HepG2 (cell line): ENCODE measurements at regions not wholly inside any gene's neighbourhood (a gene's known extent, or its start where the extent isn't known, plus 50 kb on each side); places are given as distances from the start of the nearest gene placed in this dataset.

Experiments
- ATAC-seq: fragments of 200-7000 bp; cut with Tn5 transposase; 3 replicates; pipeline ENCODE4 v1.9.1; 2020; ENCODE audit warnings: mild to moderate bottlenecking, moderate library complexity
- BruUV-seq: library from RNA; stranded (reverse); fragments of 400-500 nt; replicated peaks from 2 replicates; lab custom pipeline; 2021; lab: Mats Ljungman, UMichigan
- CTCF ChIA-PET: fragments of 300-600 bp; formaldehyde crosslinking; extraction: SDS; loops from one replicate; lab custom pipeline; 2021; ENCODE audit warnings: low total read pairs, inconsistent platforms, low intra/inter-chr PET ratio; lab: Yijun Ruan, JAX
- POLR2A ChIA-PET: fragments of 350-600 bp; sonication (Branson Sonifier 250); formaldehyde crosslinking; loops from one replicate; lab custom pipeline; 2020; ENCODE audit warnings: antibody characterized with exemption, inconsistent platforms; lab: Yijun Ruan, JAX
- DNase-seq: peaks from one replicate; pipeline ENCODE4 v3.0.0-alpha.2; 2015; ENCODE audit warnings: low spot score
- FAIRE-seq: peaks from 3 replicates; lab custom pipeline; 2011; peaks lifted over from hg19 to GRCh38; lab: Jason Lieb, UNC
- H2AFZ ChIP-seq: one replicate; pipeline ENCODE4 v1.6.1; 2011; ENCODE audit warnings: low read length, inconsistent platforms
- H3K27ac ChIP-seq: fragments of 300-600 bp; 3 replicates; pipeline ENCODE4 v1.8.0; 2011; ENCODE audit warnings: mixed run types, mild to moderate bottlenecking, mixed read lengths, low read length, inconsistent platforms; ENCODE audit not compliant: insufficient read depth; ENCODE audit errors: extremely low read length
- H3K27me3 ChIP-seq, 2 experiments: fragments of 200-600 bp in 1 of 2; 2 replicates in 1 of 2; 3 replicates in 1 of 2; pipeline versions ENCODE4 v1.6.0 to v1.8.0; 2011; ENCODE audit warnings: low read length in 2 of 2, mild to moderate bottlenecking in 2 of 2, moderate library complexity in 2 of 2, inconsistent platforms in 1 of 2; ENCODE audit not compliant: insufficient read depth in 2 of 2, control insufficient read depth in 1 of 2
- H3K36me3 ChIP-seq, 2 experiments: fragments of 200-600 bp in 1 of 2; replicated peaks in 1 of 2; 2 replicates in 1 of 2; 3 replicates in 1 of 2; pipeline versions ENCODE4 v1.5.1 to v1.8.0; 2011; ENCODE audit warnings: low read length in 2 of 2, inconsistent platforms in 1 of 2; ENCODE audit not compliant: insufficient read depth in 2 of 2, control insufficient read depth in 1 of 2
- H3K4me1 ChIP-seq: 2 replicates; pipeline ENCODE4 v1.5.1; 2012; ENCODE audit warnings: low read length, inconsistent platforms; ENCODE audit not compliant: insufficient read depth
- H3K4me2 ChIP-seq: 2 replicates; pipeline ENCODE4 v1.6.0; 2011; ENCODE audit warnings: low read depth, low read length, inconsistent platforms
- H3K4me3 ChIP-seq, 3 experiments: fragments of 200-600 bp in 1 of 3; sonication (generic), shearing (Covaris generic) in 1 of 3; replicated peaks in 1 of 3; 2 replicates each; pipeline ENCODE4 v1.5.1; 2011 to 2016; ENCODE audit warnings: low read length in 3 of 3, inconsistent platforms in 2 of 3, low read depth in 2 of 3, mild to moderate bottlenecking in 2 of 3, control low read depth in 1 of 3, mixed read lengths in 1 of 3; ENCODE audit not compliant: insufficient read depth in 1 of 3
- H3K79me2 ChIP-seq: one replicate; pipeline ENCODE4 v1.6.1; 2011; ENCODE audit warnings: low read length, inconsistent platforms; ENCODE audit not compliant: insufficient read depth
- H3K9ac ChIP-seq: 2 replicates; pipeline ENCODE4 v1.6.0; 2011; ENCODE audit warnings: mild to moderate bottlenecking, low read depth, low read length, inconsistent platforms; ENCODE audit not compliant: insufficient read depth
- H3K9me3 ChIP-seq: 2 replicates; pipeline ENCODE4 v1.5.1; 2012; ENCODE audit warnings: mild to moderate bottlenecking, low read length
- H4K20me1 ChIP-seq: 2 replicates; pipeline ENCODE4 v1.6.0; 2011; ENCODE audit warnings: inconsistent platforms, mild to moderate bottlenecking, low read length, moderate library complexity; ENCODE audit not compliant: insufficient read depth
- ARHGAP35 ChIP-seq: sonication (generic); formaldehyde crosslinking; IDR thresholded peaks from 2 replicates; pipeline ENCODE4 v1.9.0; 2022; ENCODE audit warnings: mild to moderate bottlenecking, inconsistent platforms, moderate library complexity, missing genetic modification reagents, borderline replicate concordance
- DDIT3 ChIP-seq: sonication (generic); formaldehyde crosslinking; IDR thresholded peaks from 2 replicates; pipeline ENCODE4 v1.4.0; 2020; ENCODE audit warnings: mild to moderate bottlenecking, missing genetic modification reagents
- FOSL1 ChIP-seq: sonication (generic); formaldehyde crosslinking; IDR thresholded peaks from 2 replicates; pipeline ENCODE4 v1.9.0; 2021; ENCODE audit warnings: missing genetic modification reagents, borderline replicate concordance
- HDAC6 ChIP-seq: fragments of 200-600 bp; sonication (generic); IDR thresholded peaks from 2 replicates; pipeline ENCODE4 v1.7.0; 2017; ENCODE audit warnings: mild to moderate bottlenecking, antibody characterized with exemption, low read length, low read depth
- KMT2A ChIP-seq: sonication (generic); formaldehyde crosslinking; IDR thresholded peaks from 2 replicates; pipeline ENCODE4 v1.4.0; 2020; ENCODE audit warnings: missing genetic modification reagents
- MAZ ChIP-seq, 2 experiments: sonication (generic) in 1 of 2; formaldehyde crosslinking in 1 of 2; IDR thresholded peaks; 2 replicates each; pipeline versions ENCODE4 v1.5.0 to v1.6.1; 2012 to 2020; ENCODE audit warnings: low read depth in 2 of 2, mild to moderate bottlenecking in 2 of 2, borderline replicate concordance in 1 of 2, improper control_type of control experiment in 1 of 2, low read length in 1 of 2, missing genetic modification reagents in 1 of 2, moderate library complexity in 1 of 2
- MEIS2 ChIP-seq: sonication (generic); formaldehyde crosslinking; IDR thresholded peaks from 2 replicates; pipeline ENCODE4 v1.9.0; 2021; ENCODE audit warnings: mild to moderate bottlenecking, missing genetic modification reagents
- NR2F1 ChIP-seq, 2 experiments: fragments of 450-650 bp in 1 of 2; formaldehyde crosslinking in 1 of 2; IDR thresholded peaks; 2 replicates each; pipeline versions ENCODE4 v1.5.0 to v1.6.1; 2016 to 2020; ENCODE audit warnings: mild to moderate bottlenecking in 1 of 2, missing compliant biosample characterization in 1 of 2, missing genetic modification reagents in 1 of 2, moderate library complexity in 1 of 2
- PBX2 ChIP-seq: IDR thresholded peaks from 2 replicates; pipeline ENCODE4 v1.6.1; 2016; ENCODE audit warnings: control low read depth
- TCF7 ChIP-seq: sonication (generic); IDR thresholded peaks from 2 replicates; pipeline ENCODE4 v1.6.1; 2016; ENCODE audit warnings: antibody characterized with exemption, low read depth
- TGIF2 ChIP-seq: IDR thresholded peaks from 2 replicates; pipeline ENCODE4 v1.6.1; 2016; ENCODE audit warnings: control low read depth, missing compliant biosample characterization
- ZNF3 ChIP-seq: IDR thresholded peaks from 2 replicates; pipeline ENCODE4 v1.7.0; 2017; ENCODE audit warnings: inconsistent platforms
- ZNF512 ChIP-seq: sonication (generic); formaldehyde crosslinking; IDR thresholded peaks from 2 replicates; pipeline ENCODE4 v1.4.0; 2020; ENCODE audit warnings: mild to moderate bottlenecking, missing genetic modification reagents
- ZNF530 ChIP-seq: sonication (generic); formaldehyde crosslinking; IDR thresholded peaks from 2 replicates; pipeline ENCODE4 v1.5.0; 2020; ENCODE audit warnings: low read depth, mild to moderate bottlenecking, missing genetic modification reagents
- ZNF639 ChIP-seq: conservative IDR thresholded peaks from 2 replicates; pipeline ENCODE4 v1.6.1; 2018; ENCODE audit warnings: missing genetic modification reagents
- WGBS: methylation state at CpG from one replicate; pipeline ENCODE4 v1.1.6; 2017; ENCODE audit warnings: low lambda C conversion rate; 5-methylcytosine and 5-hydroxymethylcytosine counted together
- in situ Hi-C: cut with HindIII; loops from 2 replicates; pipeline ENCODE4 v1.10.0; 2017; ENCODE audit warnings: low pct_unique_long_range_greater_than_20kb; ENCODE audit not compliant: extremely low pct_ligation_motif_present
- intact Hi-C: fragments of 100-400 bp; cut with micrococcal nuclease; formaldehyde crosslinking; loops from one replicate; pipeline ENCODE4 v1.10.0; 2022; ENCODE audit not compliant: unreplicated experiment

GRCh38 chr22:46100401-46101105 lies 49.8 kb upstream of the PPARA start:
- H3K4me2 ChIP-seq = no peak overlapping the region
- ATAC-seq (no peak), FAIRE-seq (no peak), DNase-seq (no peak)
- H3K4me3 ChIP-seq = no peak overlapping the region
- no peak overlapping the region for H3K27ac ChIP-seq
- H3K9ac ChIP-seq = no peak overlapping the region
- intact Hi-C loops (no loop called here), in situ Hi-C loops (loop anchor here (25.0 kb wide), 1 partner anchor 463 kb away; no protein-coding TSS in a partner anchor)
- ChIA-PET POLR2A (no interaction called here), CTCF (interaction anchor here (1.5 kb wide), 1 partner anchor 16 kb away, joined by 3 read pairs; no protein-coding TSS in a partner anchor)
- H3K36me3 ChIP-seq = no peaks in the 10 kb centered on the region
- WGBS = 68% methylated on average over 10 of the region's 21 CpGs
- H3K27me3 ChIP-seq = peaks cover 16 to 51% of the 10 kb centered on the region in 2 experiments
- H3K4me1 ChIP-seq = peaks cover 10% of the 10 kb centered on the region
- H2AFZ ChIP-seq = no peak overlapping the region
- TF ChIP-seq MEIS2 = no peak
- no peak for TF ChIP-seq NR2F1 (CRISPR knock-in tag; IDR thresholded peaks at IDR 0.05)
- TF ChIP-seq PBX2 (CRISPR knock-in tag) = no peak
- TF ChIP-seq ZNF639 = no peak
- TF ChIP-seq ZNF512 (CRISPR knock-in tag) = no peak
- no peak for TF ChIP-seq ARHGAP35 (CRISPR knock-in tag)
- TF ChIP-seq DDIT3 (CRISPR knock-in tag) = no peak
- TF ChIP-seq KMT2A (CRISPR knock-in tag) = no peak
- TF ChIP-seq HDAC6 = no peak
- no peak for TF ChIP-seq ZNF530 (CRISPR knock-in tag)
- no peak for TF ChIP-seq ZNF3
- no peak for TF ChIP-seq FOSL1
- no peak for TF ChIP-seq MAZ (IDR thresholded peaks at IDR 0.05; ENCODE audit: borderline replicate concordance, low read depth, low read length)
- TF ChIP-seq MAZ (CRISPR knock-in tag; IDR thresholded peaks at IDR 0.05; ENCODE audit: low read depth) = no peak
- no peak for TF ChIP-seq TGIF2 (CRISPR knock-in tag)
- TF ChIP-seq TCF7 = no peak
- H3K9me3 ChIP-seq = no peaks in the 10 kb centered on the region
- BruUV-seq = no TSS peak
- no peaks in the 10 kb centered on the region for H3K79me2 ChIP-seq
- H4K20me1 ChIP-seq = no peaks in the 10 kb centered on the region
